ENCODE measurements at regions not wholly inside any gene's neighbourhood (a gene's known extent, or its start where the extent isn't known, plus 50 kb on each side); places are given as distances from the start of the nearest gene placed in this dataset.

GRCh38 chr12:75774261-75775052 lies 257.1 kb downstream of the PHLDA1 start:
- no peak for TF ChIP-seq POLR2A (IDR thresholded peaks at IDR 0.05)
- no peak for TF ChIP-seq CTCF (IDR thresholded peaks at IDR 0.05)

All from heart left ventricle (tissue), 13 donors.